Neural cell (in vitro differentiated cells): ENCODE measurements at regions not wholly inside any gene's neighbourhood (a gene's known extent, or its start where the extent isn't known, plus 50 kb on each side); places are given as distances from the start of the nearest gene placed in this dataset.

Experiments used
- H2AFZ ChIP-seq: fragments of 200-600, 300-800 bp; sonication (generic), shearing (Covaris generic); 2 replicates; pipeline ENCODE4 v1.6.0; 2014; ENCODE audit warnings: low read depth, mild to moderate bottlenecking, antibody characterized with exemption, low read length, moderate library complexity
- H3F3A ChIP-seq: fragments of 200-600 bp; shearing (Covaris generic); 2 replicates; pipeline ENCODE4 v1.6.1; 2016; ENCODE audit warnings: mild to moderate bottlenecking, moderate library complexity, mixed read lengths, antibody characterized with exemption, low read length; ENCODE audit not compliant: insufficient read depth, poor library complexity, severe bottlenecking
- H3K27ac ChIP-seq: fragments of 200-600, 300-800 bp; sonication (generic), shearing (Covaris generic); 2 replicates; pipeline ENCODE4 v1.5.1; 2014; ENCODE audit warnings: mild to moderate bottlenecking, low read length, moderate library complexity
- H3K27me3 ChIP-seq: fragments of 300-800, 200-600 bp; sonication (generic), shearing (Covaris generic); 2 replicates; pipeline ENCODE4 v1.6.0; 2014; ENCODE audit warnings: mild to moderate bottlenecking, low read depth, low read length, moderate library complexity; ENCODE audit not compliant: insufficient read depth
- H3K36me3 ChIP-seq: fragments of 300-800, 200-600 bp; sonication (generic), shearing (Covaris generic); 2 replicates; pipeline ENCODE4 v1.5.1; 2014; ENCODE audit warnings: mild to moderate bottlenecking, antibody characterized with exemption, low read length, moderate library complexity; ENCODE audit not compliant: insufficient read depth
- H3K4me2 ChIP-seq: fragments of 300-800, 200-600 bp; sonication (generic), shearing (Covaris generic); 2 replicates; pipeline ENCODE4 v1.6.0; 2014; ENCODE audit warnings: mild to moderate bottlenecking, low read length
- H3K4me3 ChIP-seq: fragments of 300-800, 200-600 bp; sonication (generic), shearing (Covaris generic); 2 replicates; pipeline ENCODE4 v1.5.1; 2014; ENCODE audit warnings: mild to moderate bottlenecking, low read length, moderate library complexity
- H3K79me2 ChIP-seq: fragments of 200-600 bp; shearing (Covaris generic); replicated peaks from 2 replicates; pipeline ENCODE4 v1.6.0; 2014; ENCODE audit warnings: mild to moderate bottlenecking, low read length, moderate library complexity; ENCODE audit not compliant: insufficient read depth
- H3K9ac ChIP-seq: fragments of 300-800, 200-600 bp; sonication (generic), shearing (Covaris generic); 2 replicates; pipeline ENCODE4 v1.6.1; 2016; ENCODE audit warnings: mild to moderate bottlenecking, low read length, mixed read lengths
- H3K9me2 ChIP-seq: fragments of 200-600 bp; shearing (Covaris generic); 2 replicates; pipeline ENCODE4 v1.6.1; 2016; ENCODE audit warnings: mild to moderate bottlenecking, low read length, mixed read lengths; ENCODE audit not compliant: insufficient read depth
- H3K9me3 ChIP-seq: fragments of 200-600, 300-800 bp; sonication (generic), shearing (Covaris generic); 2 replicates; pipeline ENCODE4 v1.6.1; 2016; ENCODE audit warnings: mild to moderate bottlenecking, mixed run types, low read length, moderate library complexity, mixed read lengths
- H4K20me1 ChIP-seq: fragments of 200-600 bp; shearing (Covaris generic); 2 replicates; pipeline ENCODE4 v1.6.1; 2016; ENCODE audit warnings: mild to moderate bottlenecking, mixed run types; ENCODE audit not compliant: insufficient read depth
- EP300 ChIP-seq: fragments of 450-650 bp; conservative IDR thresholded peaks from 2 replicates; pipeline ENCODE4 v1.6.1; 2014; ENCODE audit warnings: antibody characterized with exemption, mild to moderate bottlenecking, moderate library complexity; ENCODE audit not compliant: poor library complexity, severe bottlenecking
- EZH2 ChIP-seq: fragments of 200-600, 300-800 bp; shearing (Covaris generic), sonication (generic); IDR thresholded peaks from 2 replicates; pipeline ENCODE4 v1.6.1; 2014; ENCODE audit warnings: antibody characterized with exemption, low read length, borderline replicate concordance, mild to moderate bottlenecking; ENCODE audit not compliant: insufficient read depth, poor library complexity, severe bottlenecking
- POLR2AphosphoS5 ChIP-seq: IDR thresholded peaks from 2 replicates; pipeline ENCODE4 v1.6.1; 2012
- RAD21 ChIP-seq: fragments of 450-650 bp; conservative IDR thresholded peaks from 2 replicates; pipeline ENCODE4 v1.6.1; 2014; ENCODE audit warnings: antibody characterized with exemption, mild to moderate bottlenecking, moderate library complexity
- SMC3 ChIP-seq: fragments of 450-650 bp; conservative IDR thresholded peaks from 2 replicates; pipeline ENCODE4 v1.6.1; 2014; ENCODE audit warnings: antibody characterized with exemption, mild to moderate bottlenecking, moderate library complexity; ENCODE audit not compliant: poor library complexity
- TAF1 ChIP-seq: IDR thresholded peaks from 2 replicates; pipeline ENCODE4 v1.6.1; 2012; ENCODE audit warnings: low read depth
- TF ChIP-seq, protein P1 (sequence below): fragments of 450-650 bp; IDR thresholded peaks from 2 replicates; pipeline ENCODE4 v1.5.1; 2014; ENCODE audit warnings: antibody characterized with exemption, mild to moderate bottlenecking, moderate library complexity; ENCODE audit not compliant: poor library complexity, severe bottlenecking

DNA sequence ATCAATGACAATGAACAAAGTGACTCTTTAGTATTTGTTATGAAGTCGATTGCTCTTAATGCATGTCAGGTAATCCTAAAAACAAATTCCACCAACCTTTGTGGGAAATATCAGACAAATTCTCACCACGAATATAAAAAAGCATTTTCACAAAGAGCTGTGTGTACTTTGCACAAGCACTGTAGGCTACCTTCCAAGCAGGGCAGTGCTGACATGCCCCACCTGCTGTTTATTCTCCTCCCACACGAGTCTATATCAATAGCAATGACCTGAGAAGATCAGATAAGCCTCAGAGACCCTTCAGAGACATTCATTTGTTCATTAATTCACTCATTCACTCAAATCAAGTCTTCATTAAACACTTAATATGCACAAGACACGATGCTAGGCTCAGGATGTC, 469.1 kb downstream of the ZSWIM6 start:
- Histone ChIP-seq H3K9me2 (no peaks in the 10 kb centered on the region), H3K9me3 (no peaks in the 10 kb centered on the region), H4K20me1 (no peaks in the 10 kb centered on the region), H3K79me2 (no peaks in the 10 kb centered on the region), H3K27me3 (no peaks in the 10 kb centered on the region), H3K9ac (no peak overlapping the region), H3K27ac (no peak overlapping the region), H2AFZ (no peak overlapping the region), H3K4me2 (no peak overlapping the region), H3K36me3 (no peaks in the 10 kb centered on the region), H3F3A (no peaks in the 10 kb centered on the region), H3K4me3 (no peak overlapping the region)
- no peak for TF ChIP-seq TAF1

DNA sequence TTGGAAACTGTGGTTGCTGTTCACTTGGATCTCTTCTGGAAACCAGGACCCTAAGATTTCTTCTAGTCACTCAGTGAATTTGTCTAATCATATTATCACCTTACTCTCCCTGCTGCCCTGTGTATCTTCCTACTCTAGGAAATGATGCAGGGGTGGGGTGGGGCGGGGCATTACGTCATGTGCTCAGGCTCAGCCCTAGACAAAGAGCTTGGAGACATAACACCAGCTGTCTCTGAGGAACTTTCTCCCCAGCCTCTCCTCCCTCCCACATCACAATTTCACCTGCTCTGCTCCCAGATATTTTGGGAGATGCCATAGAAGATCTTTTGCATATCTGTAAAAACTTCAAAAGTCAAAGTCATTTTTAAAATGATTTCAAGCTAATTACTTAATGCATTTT, 470.4 kb downstream of the ZSWIM6 start:
- no peaks in the 10 kb centered on the region for H4K20me1 ChIP-seq
- no peaks in the 10 kb centered on the region for H3K27me3 ChIP-seq
- H3K9me3 ChIP-seq = no peaks in the 10 kb centered on the region
- no peaks in the 10 kb centered on the region for H3F3A ChIP-seq
- H3K27ac ChIP-seq = no peak overlapping the region
- H3K36me3 ChIP-seq = no peaks in the 10 kb centered on the region
- no peak overlapping the region for H3K4me2 ChIP-seq
- TF ChIP-seq RAD21 (no peak), SMC3 (no peak), EZH2 (no peak), TAF1 (no peak), POLR2AphosphoS5 (no peak), EP300 (no peak)
- TF ChIP-seq, protein P1, sequence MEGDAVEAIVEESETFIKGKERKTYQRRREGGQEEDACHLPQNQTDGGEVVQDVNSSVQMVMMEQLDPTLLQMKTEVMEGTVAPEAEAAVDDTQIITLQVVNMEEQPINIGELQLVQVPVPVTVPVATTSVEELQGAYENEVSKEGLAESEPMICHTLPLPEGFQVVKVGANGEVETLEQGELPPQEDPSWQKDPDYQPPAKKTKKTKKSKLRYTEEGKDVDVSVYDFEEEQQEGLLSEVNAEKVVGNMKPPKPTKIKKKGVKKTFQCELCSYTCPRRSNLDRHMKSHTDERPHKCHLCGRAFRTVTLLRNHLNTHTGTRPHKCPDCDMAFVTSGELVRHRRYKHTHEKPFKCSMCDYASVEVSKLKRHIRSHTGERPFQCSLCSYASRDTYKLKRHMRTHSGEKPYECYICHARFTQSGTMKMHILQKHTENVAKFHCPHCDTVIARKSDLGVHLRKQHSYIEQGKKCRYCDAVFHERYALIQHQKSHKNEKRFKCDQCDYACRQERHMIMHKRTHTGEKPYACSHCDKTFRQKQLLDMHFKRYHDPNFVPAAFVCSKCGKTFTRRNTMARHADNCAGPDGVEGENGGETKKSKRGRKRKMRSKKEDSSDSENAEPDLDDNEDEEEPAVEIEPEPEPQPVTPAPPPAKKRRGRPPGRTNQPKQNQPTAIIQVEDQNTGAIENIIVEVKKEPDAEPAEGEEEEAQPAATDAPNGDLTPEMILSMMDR = no peak
- no peak overlapping the region for H3K4me3 ChIP-seq
- no peaks in the 10 kb centered on the region for H3K79me2 ChIP-seq
- H2AFZ ChIP-seq = no peak overlapping the region
- H3K9me2 ChIP-seq = no peaks in the 10 kb centered on the region
- no peak overlapping the region for H3K9ac ChIP-seq

DNA sequence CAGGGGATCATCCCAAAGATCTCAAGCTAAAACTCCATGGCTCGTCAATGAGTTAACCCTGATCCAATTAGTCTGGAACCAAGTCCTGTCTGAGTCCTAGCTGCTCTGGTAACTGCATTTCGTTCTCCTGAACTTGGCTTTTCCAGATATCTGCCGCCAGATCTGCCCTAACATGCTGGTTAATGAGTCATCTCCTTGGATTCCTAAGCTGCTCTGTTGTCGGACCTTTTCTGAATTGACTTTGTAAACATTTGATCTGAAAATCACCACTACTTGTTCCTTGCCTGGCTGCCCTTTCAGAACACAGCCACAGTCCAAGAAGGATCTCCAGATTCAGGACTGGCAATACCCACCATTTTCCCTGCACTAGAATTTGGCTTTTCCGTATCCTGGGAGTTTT, 473.0 kb downstream of the ZSWIM6 start:
- TF ChIP-seq, protein P1 = no peak
- no peak for TF ChIP-seq SMC3
- no peak for TF ChIP-seq POLR2AphosphoS5
- H3K9me2 ChIP-seq = no peaks in the 10 kb centered on the region
- no peak overlapping the region for H3K4me3 ChIP-seq
- no peaks in the 10 kb centered on the region for H3K36me3 ChIP-seq
- no peak overlapping the region for H3K4me2 ChIP-seq
- H3K27me3 ChIP-seq = no peaks in the 10 kb centered on the region
- H3K27ac ChIP-seq = no peak overlapping the region
- H4K20me1 ChIP-seq = no peaks in the 10 kb centered on the region
- H3K9ac ChIP-seq = no peak overlapping the region
- no peaks in the 10 kb centered on the region for H3K9me3 ChIP-seq
- no peaks in the 10 kb centered on the region for H3F3A ChIP-seq
- H2AFZ ChIP-seq = no peak overlapping the region
- no peaks in the 10 kb centered on the region for H3K79me2 ChIP-seq
